H9 (cell line): ENCODE measurements at regions not wholly inside any gene's neighbourhood (a gene's known extent, or its start where the extent isn't known, plus 50 kb on each side); places are given as distances from the start of the nearest gene placed in this dataset.

Source experiments
- DNase-seq: peaks from one replicate; pipeline ENCODE4 v3.0.0-alpha.2; 2017
- H2AFZ ChIP-seq: one replicate; pipeline ENCODE4 v1.6.1; 2013; ENCODE audit warnings: mild to moderate bottlenecking, low read length, control low read depth, moderate library complexity
- H2AK5ac ChIP-seq: 2 replicates; pipeline ENCODE4 v1.6.1; 2013; ENCODE audit warnings: low read length, control low read depth, mixed read lengths; ENCODE audit not compliant: insufficient read length
- H2BK120ac ChIP-seq: one replicate; pipeline ENCODE4 v1.6.1; 2013; ENCODE audit warnings: low read depth, mild to moderate bottlenecking, low read length, control low read depth, inconsistent platforms; ENCODE audit not compliant: poor library complexity, severe bottlenecking
- H2BK12ac ChIP-seq: 2 replicates; pipeline ENCODE4 v1.6.1; 2013; ENCODE audit warnings: low read length, control low read depth, mixed read lengths, low read depth; ENCODE audit not compliant: insufficient read length
- H2BK15ac ChIP-seq: 2 replicates; pipeline ENCODE4 v1.6.1; 2013; ENCODE audit warnings: low read depth, low read length, control low read depth
- H2BK20ac ChIP-seq: one replicate; pipeline ENCODE4 v1.6.1; 2013; ENCODE audit warnings: low read depth, mild to moderate bottlenecking, low read length, control low read depth, inconsistent platforms; ENCODE audit not compliant: poor library complexity, severe bottlenecking
- H2BK5ac ChIP-seq: 2 replicates; pipeline ENCODE4 v1.6.1; 2013; ENCODE audit warnings: low read length, control low read depth, mixed read lengths; ENCODE audit not compliant: insufficient read length
- H3K14ac ChIP-seq: 2 replicates; pipeline ENCODE4 v1.6.1; 2013; ENCODE audit warnings: low read length, control low read depth; ENCODE audit not compliant: insufficient read depth
- H3K18ac ChIP-seq: 2 replicates; pipeline ENCODE4 v1.6.1; 2013; ENCODE audit warnings: low read depth, mild to moderate bottlenecking, mixed read lengths, low read length, control low read depth; ENCODE audit not compliant: insufficient read length
- H3K23ac ChIP-seq: 2 replicates; pipeline ENCODE4 v1.6.1; 2013; ENCODE audit warnings: low read length, control low read depth, mixed read lengths, low read depth; ENCODE audit not compliant: insufficient read length
- H3K23me2 ChIP-seq: 2 replicates; pipeline ENCODE4 v1.6.1; 2013; ENCODE audit warnings: low read depth, mild to moderate bottlenecking, mixed read lengths, low read length, control low read depth; ENCODE audit not compliant: insufficient read length, poor library complexity, severe bottlenecking
- H3K27ac ChIP-seq: 2 replicates; pipeline ENCODE4 v1.5.1; 2013; ENCODE audit warnings: low read length, control low read depth, mixed read lengths, low read depth; ENCODE audit not compliant: insufficient read length
- H3K27me3 ChIP-seq: 2 replicates; pipeline ENCODE4 v1.6.1; 2013; ENCODE audit warnings: low read length, control low read depth, inconsistent platforms; ENCODE audit not compliant: insufficient read depth
- H3K4ac ChIP-seq: 2 replicates; pipeline ENCODE4 v1.6.1; 2013; ENCODE audit warnings: low read depth, mild to moderate bottlenecking, control low read depth, inconsistent platforms, low read length, moderate library complexity
- H3K4me1 ChIP-seq: 2 replicates; pipeline ENCODE4 v1.6.1; 2013; ENCODE audit warnings: low read length, control low read depth, inconsistent platforms; ENCODE audit not compliant: insufficient read depth
- H3K4me2 ChIP-seq: 2 replicates; pipeline ENCODE4 v1.6.1; 2013; ENCODE audit warnings: low read length, control low read depth, mixed read lengths; ENCODE audit not compliant: insufficient read length, insufficient read depth
- H3K56ac ChIP-seq: 2 replicates; pipeline ENCODE4 v1.6.1; 2013; ENCODE audit warnings: low read depth, mild to moderate bottlenecking, mixed read lengths, low read length, control low read depth; ENCODE audit not compliant: insufficient read length
- H3K79me1 ChIP-seq: 2 replicates; pipeline ENCODE4 v1.6.1; 2013; ENCODE audit warnings: low read depth, mild to moderate bottlenecking, moderate library complexity, low read length, control low read depth, inconsistent platforms; ENCODE audit not compliant: insufficient read depth, poor library complexity, severe bottlenecking
- H3K79me2 ChIP-seq: 2 replicates; pipeline ENCODE4 v1.6.1; 2013; ENCODE audit warnings: low read length, control low read depth, inconsistent platforms; ENCODE audit not compliant: insufficient read depth
- H3K9ac ChIP-seq: 2 replicates; pipeline ENCODE4 v1.6.1; 2013; ENCODE audit warnings: low read length, control low read depth, mixed read lengths; ENCODE audit not compliant: insufficient read length; ENCODE audit errors: extremely low read depth
- H3K9me3 ChIP-seq: one replicate; pipeline ENCODE4 v1.6.1; 2013; ENCODE audit warnings: low read depth, low read length, inconsistent platforms; ENCODE audit not compliant: control insufficient read depth
- H3T11ph ChIP-seq: one replicate; pipeline ENCODE4 v1.6.1; 2013; ENCODE audit warnings: mild to moderate bottlenecking, low read length, control low read depth, inconsistent platforms
- H4K20me1 ChIP-seq: one replicate; pipeline ENCODE4 v1.6.1; 2013; ENCODE audit not compliant: control insufficient read depth, insufficient read length, insufficient read depth
- H4K5ac ChIP-seq: 2 replicates; pipeline ENCODE4 v1.6.1; 2013; ENCODE audit warnings: low read depth, mild to moderate bottlenecking, mixed read lengths, low read length, control low read depth; ENCODE audit not compliant: insufficient read length
- H4K8ac ChIP-seq: replicated peaks from 2 replicates; pipeline ENCODE4 v1.6.1; 2013; ENCODE audit warnings: low read length, control low read depth, mixed read lengths, low read depth; ENCODE audit not compliant: insufficient read length
- H4K91ac ChIP-seq: 2 replicates; pipeline ENCODE4 v1.6.1; 2013; ENCODE audit warnings: low read depth, mild to moderate bottlenecking, moderate library complexity, mixed read lengths, low read length, control low read depth; ENCODE audit not compliant: insufficient read length
- H3K27ac Mint-ChIP-seq, 3 experiments: 2 replicates in 2 of 3; 3 replicates in 1 of 3; pipeline ENCODE4 v1.8.0; 2020 to 2021; ENCODE audit warnings: mixed read lengths in 3 of 3, mild to moderate bottlenecking in 1 of 3, moderate library complexity in 1 of 3
- H3K27me3 Mint-ChIP-seq: 2 replicates; pipeline ENCODE4 v1.8.0; 2021; ENCODE audit warnings: low read depth, mild to moderate bottlenecking, moderate library complexity, mixed read lengths
- H3K36me3 Mint-ChIP-seq, 3 experiments: 2 replicates in 2 of 3; 3 replicates in 1 of 3; pipeline ENCODE4 v1.8.0; 2020 to 2021; ENCODE audit warnings: low read depth in 3 of 3, mixed read lengths in 3 of 3; ENCODE audit not compliant: insufficient read depth in 1 of 3
- H3K4me1 Mint-ChIP-seq, 2 experiments: 2 replicates each; pipeline ENCODE4 v1.8.0; 2020; ENCODE audit warnings: mixed read lengths in 2 of 2
- H3K4me3 Mint-ChIP-seq, 2 experiments: 2 replicates in 1 of 2; 3 replicates in 1 of 2; pipeline ENCODE4 v1.8.0; 2020 to 2021; ENCODE audit warnings: mild to moderate bottlenecking in 2 of 2, mixed read lengths in 2 of 2, moderate library complexity in 1 of 2
- H3K9me3 Mint-ChIP-seq, 2 experiments: 2 replicates in 1 of 2; 3 replicates in 1 of 2; pipeline ENCODE4 v1.8.0; 2020; ENCODE audit warnings: mild to moderate bottlenecking in 2 of 2, mixed read lengths in 2 of 2, moderate library complexity in 1 of 2
- CTCF ChIP-seq: fragments of 200-600 bp; sonication (generic); conservative IDR thresholded peaks from 3 replicates; pipeline ENCODE4 v1.8.0; 2021; ENCODE audit warnings: antibody characterized with exemption, mild to moderate bottlenecking

DNA sequence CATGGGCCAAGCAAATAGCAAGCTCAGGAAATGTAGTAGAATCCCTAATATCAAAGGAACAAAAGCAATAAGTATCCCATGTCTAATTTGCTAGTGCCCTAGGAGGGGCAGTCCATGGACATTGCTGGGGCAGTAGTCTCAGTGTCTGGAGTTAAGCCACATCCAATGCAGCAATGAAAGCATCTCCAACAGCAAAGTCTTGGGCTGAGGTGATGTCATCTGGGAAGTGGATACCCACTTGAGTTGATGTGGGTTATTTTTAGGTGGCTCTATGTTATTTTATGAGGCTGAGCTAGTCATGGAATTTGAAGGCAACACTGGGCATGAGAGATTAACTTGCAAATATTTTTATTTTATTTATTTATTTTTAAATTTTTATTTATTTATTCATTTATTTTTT is 540.0 kb downstream of the ETV1 start:
- Histone ChIP-seq H2BK20ac (no peak overlapping the region), H2AK5ac (no peak overlapping the region), H3K14ac (no peak overlapping the region), H4K91ac (no peak overlapping the region), H3K56ac (no peak overlapping the region), H3T11ph (no peak overlapping the region), H3K4me1 (no peaks in the 10 kb centered on the region), H2AFZ (no peak overlapping the region), H4K20me1 (no peaks in the 10 kb centered on the region), H3K4me2 (no peak overlapping the region), H2BK15ac (no peak overlapping the region), H3K79me1 (no peaks in the 10 kb centered on the region), H3K23me2 (no peaks in the 10 kb centered on the region), H3K27ac (no peak overlapping the region), H3K4ac (no peak overlapping the region), H3K9me3 (no peaks in the 10 kb centered on the region), H2BK12ac (no peak overlapping the region), H4K8ac (no peak overlapping the region), H3K79me2 (no peaks in the 10 kb centered on the region), H3K9ac (no peak overlapping the region), H2BK120ac (no peak overlapping the region), H2BK5ac (no peak overlapping the region), H3K23ac (no peak overlapping the region), H3K18ac (no peak overlapping the region), H4K5ac (no peak overlapping the region), H3K27me3 (no peaks in the 10 kb centered on the region)
- no peaks in the 10 kb centered on the region for H3K4me1 Mint-ChIP-seq
- DNase-seq, result no peak
- no peak overlapping the region for H3K27ac Mint-ChIP-seq
- no peak for TF ChIP-seq CTCF
- H3K9me3 Mint-ChIP-seq, result no peaks in the 10 kb centered on the region; a peak in 1 of 5 replicates
- H3K36me3 Mint-ChIP-seq, result no peaks in the 10 kb centered on the region
- no peak overlapping the region for H3K4me3 Mint-ChIP-seq
- no peaks in the 10 kb centered on the region for H3K27me3 Mint-ChIP-seq
